GM19467 (cell line): ENCODE measurements at regions not wholly inside any gene's neighbourhood (a gene's known extent, or its start where the extent isn't known, plus 50 kb on each side); places are given as distances from the start of the nearest gene placed in this dataset.

Experiments
- ATAC-seq: cut with Tn5 transposase; IDR thresholded peaks from one replicate; pipeline ENCODE4 v1.9.1; 2021; ENCODE audit warnings: mild to moderate bottlenecking, moderate library complexity; ENCODE audit not compliant: unreplicated experiment

- ATAC-seq: no peak
Observed at GRCh38 chr7:88358881-88359280, 52.2 kb upstream of the STEAP4 start.

DNA sequence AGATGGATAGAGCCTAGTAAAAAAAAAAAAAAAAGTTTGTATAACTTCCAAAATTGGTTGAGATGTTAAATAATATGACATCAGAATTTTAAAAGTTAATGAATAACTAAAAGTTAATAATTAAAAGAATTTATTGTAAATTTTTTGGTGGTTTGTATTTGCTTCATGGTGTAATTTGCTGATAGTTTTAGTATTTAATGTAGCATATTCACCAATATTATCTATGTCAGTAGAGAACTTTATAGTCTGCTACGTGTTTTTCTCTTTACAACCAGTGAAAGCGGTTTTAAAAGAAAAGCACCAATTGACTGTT lies 51.8 kb upstream of the STEAP4 start:
- no peak for ATAC-seq

DNA sequence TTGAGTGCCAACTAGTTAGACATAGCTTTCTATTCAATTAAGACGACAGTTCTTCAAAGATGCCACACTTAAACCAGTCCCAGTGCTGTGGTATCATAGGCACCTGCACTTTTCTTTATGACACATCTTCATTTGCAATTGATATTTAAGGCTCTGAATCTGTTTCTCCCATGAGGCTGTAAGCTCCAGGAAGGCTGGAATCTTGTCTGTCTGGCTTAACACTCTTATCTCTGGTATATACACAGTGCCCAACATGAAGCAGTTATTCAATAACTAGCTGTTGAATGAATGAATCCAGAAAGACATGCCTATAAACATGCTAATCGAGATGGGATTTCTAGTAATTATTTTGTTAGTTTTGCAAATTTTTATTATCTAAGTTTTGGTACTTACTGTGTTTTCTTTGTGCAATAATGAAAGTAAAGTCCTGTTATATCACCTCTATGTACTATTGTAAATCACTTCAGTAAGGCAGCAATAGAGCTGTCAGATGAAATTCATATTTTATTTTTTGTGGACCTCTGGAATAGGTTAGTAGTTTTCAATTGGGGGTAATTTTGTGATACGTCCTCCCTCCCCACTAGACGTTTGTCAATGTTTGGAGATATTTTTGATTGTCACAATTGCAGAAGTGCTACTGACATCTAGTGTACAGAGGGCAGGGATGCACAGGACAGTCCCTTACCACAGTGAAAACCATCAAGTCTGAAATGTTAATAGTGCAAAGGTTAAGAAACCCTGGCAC lies 51.3 kb upstream of the STEAP4 start:
- peak; percentile 66 for ATAC-seq

- no peak for ATAC-seq
Observed at GRCh38 chr7:88357294-88357693, 50.6 kb upstream of the STEAP4 start.
